GM12878 (cell line): ENCODE measurements at regions not wholly inside any gene's neighbourhood (a gene's known extent, or its start where the extent isn't known, plus 50 kb on each side); places are given as distances from the start of the nearest gene placed in this dataset.

Experiments
- ATAC-seq: fragments of 200-7000 bp; cut with Tn5 transposase; 3 replicates; pipeline ENCODE4 v1.9.1; 2020; ENCODE audit warnings: mild to moderate bottlenecking, moderate library complexity
- BruUV-seq: library from RNA; stranded (reverse); fragments of 400-500 nt; replicated peaks from 2 replicates; lab custom pipeline; 2021; lab: Mats Ljungman, UMichigan
- CTCF ChIA-PET: fragments of 300-600 bp; sonication (Branson Sonifier 250); formaldehyde crosslinking; extraction: SDS; loops from one replicate; lab custom pipeline; 2021; ENCODE audit warnings: inconsistent platforms; lab: Yijun Ruan, JAX
- POLR2A ChIA-PET: fragments of 350-600 bp; formaldehyde crosslinking; extraction: SDS; loops from one replicate; lab custom pipeline; 2021; ENCODE audit warnings: inconsistent platforms; lab: Charles Lee
- RAD21 ChIA-PET: fragments of 300-600 bp; sonication (Branson Sonifier 250); formaldehyde crosslinking; loops from one replicate; lab custom pipeline; 2023; ENCODE audit warnings: antibody characterized with exemption; ENCODE audit not compliant: unreplicated experiment; lab: Charles Lee
- SMC1A ChIA-PET: fragments of 300-600 bp; sonication (Branson Sonifier 250); formaldehyde crosslinking; loops from one replicate; lab custom pipeline; 2023; ENCODE audit not compliant: unreplicated experiment, uncharacterized antibody; lab: Charles Lee
- DNase-seq: peaks from one replicate; pipeline ENCODE4 v3.0.0-alpha.2; 2011; ENCODE audit warnings: low read depth, low spot score
- FAIRE-seq: peaks from 3 replicates; lab custom pipeline; 2011; peaks lifted over from hg19 to GRCh38; lab: Jason Lieb, UNC
- H2AFZ ChIP-seq: 2 replicates; pipeline ENCODE4 v1.6.0; 2011; ENCODE audit warnings: low read depth, low read length, control low read depth; ENCODE audit not compliant: control insufficient read depth
- H3K27ac ChIP-seq: 2 replicates; pipeline ENCODE4 v1.5.1; 2011; ENCODE audit warnings: control low read depth; ENCODE audit not compliant: control insufficient read depth, insufficient read depth
- H3K27me3 ChIP-seq, 2 experiments: replicated peaks in 1 of 2; 2 replicates each; pipeline versions ENCODE4 v1.6.0 to v1.6.1; 2011; ENCODE audit warnings: low read length in 1 of 2; ENCODE audit not compliant: control insufficient read depth in 2 of 2, insufficient read depth in 2 of 2
- H3K36me3 ChIP-seq, 2 experiments: 2 replicates each; pipeline ENCODE4 v1.5.1; 2011; ENCODE audit warnings: low read length in 1 of 2; ENCODE audit not compliant: control insufficient read depth in 2 of 2, insufficient read depth in 2 of 2
- H3K4me1 ChIP-seq: 2 replicates; pipeline ENCODE4 v1.6.1; 2011; ENCODE audit warnings: mild to moderate bottlenecking, low read length, moderate library complexity, mixed read lengths; ENCODE audit not compliant: control insufficient read depth, insufficient read depth
- H3K4me2 ChIP-seq: 2 replicates; pipeline ENCODE4 v1.6.0; 2011; ENCODE audit warnings: control low read depth; ENCODE audit not compliant: control insufficient read depth, insufficient read depth
- H3K4me3 ChIP-seq: fragments of 200-600 bp; sonication (generic); 2 replicates; pipeline ENCODE4 v1.5.1; 2016
- H3K79me2 ChIP-seq: 2 replicates; pipeline ENCODE4 v1.6.0; 2011; ENCODE audit warnings: low read length; ENCODE audit not compliant: control insufficient read depth, insufficient read depth
- H3K9ac ChIP-seq: 2 replicates; pipeline ENCODE4 v1.8.0; 2011; ENCODE audit warnings: low read length, control low read depth, mixed read lengths; ENCODE audit not compliant: control insufficient read depth, insufficient read depth
- H3K9me3 ChIP-seq: replicated peaks from 3 replicates; pipeline ENCODE4 v1.5.1; 2011; ENCODE audit warnings: mild to moderate bottlenecking, low read length; ENCODE audit not compliant: control insufficient read depth, insufficient read depth
- H4K20me1 ChIP-seq: 2 replicates; pipeline ENCODE4 v1.6.0; 2011; ENCODE audit not compliant: control insufficient read depth, insufficient read depth
- BHLHE40 ChIP-seq, 2 experiments: fragments of 450-650 bp in 1 of 2; IDR thresholded peaks; 2 replicates each; pipeline ENCODE4 v1.6.1; 2011 to 2017; ENCODE audit warnings: low read depth in 2 of 2, borderline replicate concordance in 1 of 2, improper control_type of control experiment in 1 of 2, low read length in 1 of 2, mild to moderate bottlenecking in 1 of 2
- BMI1 ChIP-seq: fragments of 450-650 bp; IDR thresholded peaks from 2 replicates; pipeline ENCODE4 v1.6.1; 2016; ENCODE audit warnings: mild to moderate bottlenecking, moderate library complexity, borderline replicate concordance
- CBX5 ChIP-seq: sonication (generic); IDR thresholded peaks from 2 replicates; pipeline ENCODE4 v1.6.1; 2016; ENCODE audit warnings: low read depth, moderate library complexity, mild to moderate bottlenecking, inconsistent platforms
- EGR1 ChIP-seq, 2 experiments: IDR thresholded peaks; 1 replicate in 1 of 2; 2 replicates in 1 of 2; pipeline ENCODE4 v1.6.1; 2011 to 2012; ENCODE audit warnings: low read depth in 2 of 2, low read length in 2 of 2, borderline replicate concordance in 1 of 2, mild to moderate bottlenecking in 1 of 2, moderate library complexity in 1 of 2
- HDGF ChIP-seq: fragments of 450-650 bp; IDR thresholded peaks from 2 replicates; pipeline ENCODE4 v1.6.1; 2016; ENCODE audit warnings: antibody characterized with exemption
- NFXL1 ChIP-seq: fragments of 450-650 bp; IDR thresholded peaks from 2 replicates; pipeline ENCODE4 v1.6.1; 2017; ENCODE audit warnings: antibody characterized with exemption, mild to moderate bottlenecking, borderline replicate concordance
- SP1 ChIP-seq: IDR thresholded peaks from one replicate; pipeline ENCODE4 v1.6.1; 2011; ENCODE audit warnings: low read depth, low read length
- STAT3 ChIP-seq: IDR thresholded peaks from 2 replicates; pipeline ENCODE4 v1.6.1; 2011; ENCODE audit warnings: low read depth, low read length, improper control_type of control experiment
- SUZ12 ChIP-seq: fragments of 200-600 bp; sonication (generic); IDR thresholded peaks from one replicate; pipeline ENCODE4 v1.6.1; 2018; ENCODE audit warnings: antibody characterized with exemption, mild to moderate bottlenecking; ENCODE audit not compliant: unreplicated experiment
- TARDBP ChIP-seq: IDR thresholded peaks from 2 replicates; pipeline ENCODE4 v1.6.1; 2016; ENCODE audit warnings: borderline replicate concordance
- TCF3 ChIP-seq: IDR thresholded peaks from 2 replicates; pipeline ENCODE4 v1.6.1; 2012; ENCODE audit warnings: low read depth, mild to moderate bottlenecking, low read length, borderline replicate concordance; ENCODE audit not compliant: insufficient read depth
- WRNIP1 ChIP-seq: IDR thresholded peaks from 2 replicates; pipeline ENCODE4 v1.6.1; 2011; ENCODE audit warnings: low read depth, low read length, improper control_type of control experiment, borderline replicate concordance
- ZSCAN29 ChIP-seq: fragments of 450-650 bp; IDR thresholded peaks from 2 replicates; pipeline ENCODE4 v1.6.1; 2017; ENCODE audit warnings: mild to moderate bottlenecking, moderate library complexity
- WGBS: methylation state at CpG from one replicate; pipeline ENCODE4 v1.1.6; 2016; ENCODE audit warnings: low lambda C conversion rate; ENCODE audit not compliant: insufficient replicate concordance, insufficient coverage; ENCODE audit errors: missing lambda C conversion rate; 5-methylcytosine and 5-hydroxymethylcytosine counted together
- in situ Hi-C: fragments of 300-500 bp; cut with MboI; formaldehyde crosslinking; loops from 9 replicates; pipeline ENCODE4 v1.14.3; 2018; ENCODE audit warnings: mixed read lengths
- intact Hi-C: fragments of 100-400 bp; cut with micrococcal nuclease; formaldehyde crosslinking; loops from one replicate; pipeline ENCODE4 v1.14.2; 2022; ENCODE audit not compliant: unreplicated experiment
- TF ChIP-seq, protein P1 (sequence below): fragments of 450-650 bp; IDR thresholded peaks from 2 replicates; pipeline ENCODE4 v1.6.1; 2018; ENCODE audit warnings: borderline replicate concordance, mild to moderate bottlenecking; ENCODE audit not compliant: partially characterized antibody
- TF ChIP-seq, protein P2 (sequence below): IDR thresholded peaks from 2 replicates; pipeline ENCODE4 v1.6.1; 2011; ENCODE audit warnings: borderline replicate concordance, low read depth, mild to moderate bottlenecking, moderate library complexity, low read length; ENCODE audit not compliant: insufficient read depth, poor library complexity, severe bottlenecking

DNA sequence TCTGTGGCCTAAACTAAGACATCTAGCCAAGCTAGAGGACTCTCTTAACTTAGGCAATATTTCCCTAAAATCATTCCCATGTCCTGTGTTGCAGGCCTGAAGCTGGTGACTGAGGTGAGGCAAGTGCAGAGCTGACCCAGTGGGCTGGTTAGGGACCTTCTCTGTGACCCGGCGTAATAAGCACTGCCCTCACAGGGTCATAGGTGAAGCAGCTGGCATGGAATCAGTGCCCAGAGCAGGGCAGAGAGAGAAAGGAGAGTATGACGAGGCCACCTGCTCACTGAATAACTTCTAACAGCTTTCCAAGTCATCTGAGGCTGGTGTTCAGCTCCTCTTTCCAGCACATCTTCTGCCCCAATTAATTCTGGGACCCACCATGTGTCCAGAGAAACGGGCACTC, 197.0 kb downstream of the ANAPC1 start:
- BruUV-seq, result no TSS peak
- no peaks in the 10 kb centered on the region; a peak in 2 of 4 replicates for H3K27me3 ChIP-seq
- no peak overlapping the region for H3K4me2 ChIP-seq
- no peak for TF ChIP-seq EGR1 (IDR thresholded peaks at IDR 0.05; ENCODE audit: borderline replicate concordance in 1 of 2, low read depth in 2 of 2, low read length in 2 of 2)
- no peak for TF ChIP-seq CBX5
- TF ChIP-seq BHLHE40 (IDR thresholded peaks at IDR 0.05; ENCODE audit: borderline replicate concordance in 1 of 2, low read depth in 2 of 2, low read length in 1 of 2), result no peak
- TF ChIP-seq SUZ12, result no peak
- no peak for TF ChIP-seq TARDBP
- no peak for TF ChIP-seq HDGF
- no peak for TF ChIP-seq ZSCAN29
- TF ChIP-seq BMI1, result no peak
- TF ChIP-seq TCF3, result no peak
- TF ChIP-seq NFXL1, result no peak
- no peak for TF ChIP-seq WRNIP1
- TF ChIP-seq STAT3, result no peak
- no peak for TF ChIP-seq SP1
- TF ChIP-seq, protein P1, sequence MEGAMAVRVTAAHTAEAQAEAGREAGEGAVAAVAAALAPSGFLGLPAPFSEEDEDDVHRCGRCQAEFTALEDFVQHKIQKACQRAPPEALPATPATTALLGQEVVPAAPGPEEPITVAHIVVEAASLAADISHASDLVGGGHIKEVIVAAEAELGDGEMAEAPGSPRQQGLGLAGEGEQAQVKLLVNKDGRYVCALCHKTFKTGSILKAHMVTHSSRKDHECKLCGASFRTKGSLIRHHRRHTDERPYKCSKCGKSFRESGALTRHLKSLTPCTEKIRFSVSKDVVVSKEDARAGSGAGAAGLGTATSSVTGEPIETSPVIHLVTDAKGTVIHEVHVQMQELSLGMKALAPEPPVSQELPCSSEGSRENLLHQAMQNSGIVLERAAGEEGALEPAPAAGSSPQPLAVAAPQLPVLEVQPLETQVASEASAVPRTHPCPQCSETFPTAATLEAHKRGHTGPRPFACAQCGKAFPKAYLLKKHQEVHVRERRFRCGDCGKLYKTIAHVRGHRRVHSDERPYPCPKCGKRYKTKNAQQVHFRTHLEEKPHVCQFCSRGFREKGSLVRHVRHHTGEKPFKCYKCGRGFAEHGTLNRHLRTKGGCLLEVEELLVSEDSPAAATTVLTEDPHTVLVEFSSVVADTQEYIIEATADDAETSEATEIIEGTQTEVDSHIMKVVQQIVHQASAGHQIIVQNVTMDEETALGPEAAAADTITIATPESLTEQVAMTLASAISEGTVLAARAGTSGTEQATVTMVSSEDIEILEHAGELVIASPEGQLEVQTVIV, result no peak
- TF ChIP-seq, protein P2, sequence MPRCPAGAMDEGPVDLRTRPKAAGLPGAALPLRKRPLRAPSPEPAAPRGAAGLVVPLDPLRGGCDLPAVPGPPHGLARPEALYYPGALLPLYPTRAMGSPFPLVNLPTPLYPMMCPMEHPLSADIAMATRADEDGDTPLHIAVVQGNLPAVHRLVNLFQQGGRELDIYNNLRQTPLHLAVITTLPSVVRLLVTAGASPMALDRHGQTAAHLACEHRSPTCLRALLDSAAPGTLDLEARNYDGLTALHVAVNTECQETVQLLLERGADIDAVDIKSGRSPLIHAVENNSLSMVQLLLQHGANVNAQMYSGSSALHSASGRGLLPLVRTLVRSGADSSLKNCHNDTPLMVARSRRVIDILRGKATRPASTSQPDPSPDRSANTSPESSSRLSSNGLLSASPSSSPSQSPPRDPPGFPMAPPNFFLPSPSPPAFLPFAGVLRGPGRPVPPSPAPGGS, result no peak
- TF ChIP-seq, all 136 proteins: peak for 0
- Histone ChIP-seq H3K4me3 (no peak overlapping the region), H3K36me3 (no peaks in the 10 kb centered on the region), H3K79me2 (no peaks in the 10 kb centered on the region), H4K20me1 (no peaks in the 10 kb centered on the region), H3K9me3 (no peaks in the 10 kb centered on the region), H2AFZ (no peak overlapping the region), H3K27ac (no peak overlapping the region), H3K4me1 (no peaks in the 10 kb centered on the region), H3K9ac (no peak overlapping the region)
- intact Hi-C loops, result no loop called here
- ChIA-PET SMC1A (no interaction called here), RAD21 (no interaction called here), POLR2A (no interaction called here), CTCF (no interaction called here)
- DNase-seq, result no peak
- in situ Hi-C loops, result loop anchor here (25.0 kb wide), 1 partner anchor 1525 kb away; no protein-coding TSS in a partner anchor
- no peak for ATAC-seq
- WGBS, result 14% methylated on average over 4 of the region's 4 CpGs
- FAIRE-seq, result no peak
